ENCODE measurements at regions not wholly inside any gene's neighbourhood (a gene's known extent, or its start where the extent isn't known, plus 50 kb on each side); places are given as distances from the start of the nearest gene placed in this dataset.

GRCh38 chr1:5150191-5150590, 495.8 kb downstream of the AJAP1 start:
- TF ChIP-seq, protein P1, sequence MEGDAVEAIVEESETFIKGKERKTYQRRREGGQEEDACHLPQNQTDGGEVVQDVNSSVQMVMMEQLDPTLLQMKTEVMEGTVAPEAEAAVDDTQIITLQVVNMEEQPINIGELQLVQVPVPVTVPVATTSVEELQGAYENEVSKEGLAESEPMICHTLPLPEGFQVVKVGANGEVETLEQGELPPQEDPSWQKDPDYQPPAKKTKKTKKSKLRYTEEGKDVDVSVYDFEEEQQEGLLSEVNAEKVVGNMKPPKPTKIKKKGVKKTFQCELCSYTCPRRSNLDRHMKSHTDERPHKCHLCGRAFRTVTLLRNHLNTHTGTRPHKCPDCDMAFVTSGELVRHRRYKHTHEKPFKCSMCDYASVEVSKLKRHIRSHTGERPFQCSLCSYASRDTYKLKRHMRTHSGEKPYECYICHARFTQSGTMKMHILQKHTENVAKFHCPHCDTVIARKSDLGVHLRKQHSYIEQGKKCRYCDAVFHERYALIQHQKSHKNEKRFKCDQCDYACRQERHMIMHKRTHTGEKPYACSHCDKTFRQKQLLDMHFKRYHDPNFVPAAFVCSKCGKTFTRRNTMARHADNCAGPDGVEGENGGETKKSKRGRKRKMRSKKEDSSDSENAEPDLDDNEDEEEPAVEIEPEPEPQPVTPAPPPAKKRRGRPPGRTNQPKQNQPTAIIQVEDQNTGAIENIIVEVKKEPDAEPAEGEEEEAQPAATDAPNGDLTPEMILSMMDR (IDR thresholded peaks at IDR 0.05): no peak
- no peak for TF ChIP-seq POLR2A (IDR thresholded peaks at IDR 0.05)
- no peak for TF ChIP-seq POLR2AphosphoS5 (IDR thresholded peaks at IDR 0.05)

All from prostate gland (tissue), 2 donors.